GM18873 (cell line): ENCODE measurements at regions not wholly inside any gene's neighbourhood (a gene's known extent, or its start where the extent isn't known, plus 50 kb on each side); places are given as distances from the start of the nearest gene placed in this dataset.
"Not testable (repeated sequence)": the region's sequence is repeated elsewhere in the genome, so short reads cannot be mapped to it uniquely, and the experiment has no call there.

Experiments used
- ATAC-seq: cut with Tn5 transposase; IDR thresholded peaks from one replicate; pipeline ENCODE4 v1.9.1; 2021; ENCODE audit warnings: mild to moderate bottlenecking, moderate library complexity, moderate number of reproducible peaks; ENCODE audit not compliant: unreplicated experiment, low FRiP score

- ATAC-seq: no peak
Measured at GRCh38 chr13:58704953-58705352, 1073.4 kb downstream of the PCDH17 start.

GRCh38 chr13:58706421-58706820 lies 1074.9 kb downstream of the PCDH17 start:
- ATAC-seq: no peak

GRCh38 chr13:58712191-58712590 lies 1080.6 kb downstream of the PCDH17 start:
- no peak for ATAC-seq

GRCh38 chr13:58714016-58714415 lies 1082.5 kb downstream of the PCDH17 start:
- not testable (repeated sequence) for ATAC-seq

- ATAC-seq: no peak
Measured at GRCh38 chr13:58721273-58721672, 1089.7 kb downstream of the PCDH17 start.

GRCh38 chr13:58728126-58728525 lies 1096.6 kb downstream of the PCDH17 start:
- ATAC-seq: no peak

GRCh38 chr13:58729361-58729760 lies 1097.8 kb downstream of the PCDH17 start:
- ATAC-seq: no peak

- no peak for ATAC-seq
Measured at GRCh38 chr13:58744686-58745085, 1113.1 kb downstream of the PCDH17 start.

GRCh38 chr13:58767566-58767965 lies 1136.0 kb downstream of the PCDH17 start:
- ATAC-seq: no peak

GRCh38 chr13:58773280-58773859 lies 1141.8 kb downstream of the PCDH17 start:
- no peak for ATAC-seq

GRCh38 chr13:58782736-58783135 lies 1151.2 kb downstream of the PCDH17 start:
- no peak for ATAC-seq

GRCh38 chr13:58792854-58793253 lies 1161.3 kb downstream of the PCDH17 start:
- no peak for ATAC-seq

- ATAC-seq: no peak
Measured at GRCh38 chr13:58795715-58796114, 1164.2 kb downstream of the PCDH17 start.

- no peak for ATAC-seq
Measured at GRCh38 chr13:58804832-58805231, 1173.3 kb downstream of the PCDH17 start.

- no peak for ATAC-seq
Measured at GRCh38 chr13:58806401-58806800, 1174.9 kb downstream of the PCDH17 start.

GRCh38 chr13:58823701-58824100 lies 1192.2 kb downstream of the PCDH17 start:
- no peak for ATAC-seq

GRCh38 chr13:58827904-58828303 lies 1196.4 kb downstream of the PCDH17 start:
- ATAC-seq: no peak

GRCh38 chr13:58830841-58831240 lies 1199.3 kb downstream of the PCDH17 start:
- no peak for ATAC-seq

GRCh38 chr13:58838615-58839014 lies 1207.1 kb downstream of the PCDH17 start:
- no peak for ATAC-seq

GRCh38 chr13:58843071-58843470 lies 1211.5 kb downstream of the PCDH17 start:
- no peak for ATAC-seq

GRCh38 chr13:58843567-58843966 lies 1212.0 kb downstream of the PCDH17 start:
- no peak for ATAC-seq

- ATAC-seq: no peak
Measured at GRCh38 chr13:58850161-58850560, 1218.6 kb downstream of the PCDH17 start.

- no peak for ATAC-seq
Measured at GRCh38 chr13:58852076-58852475, 1220.5 kb downstream of the PCDH17 start.
